Ovary (tissue), 7 donors: ENCODE measurements at regions not wholly inside any gene's neighbourhood (a gene's known extent, or its start where the extent isn't known, plus 50 kb on each side); places are given as distances from the start of the nearest gene placed in this dataset.

Experiments used
- DNase-seq, 5 donors: peaks; one replicate each; pipeline ENCODE4 v3.0.0-alpha.2; 2019 to 2020
- H3K27ac ChIP-seq, 2 donors: fragments of 200-600 bp; one replicate each; pipeline versions ENCODE4 v1.5.1 to v1.8.0; 2019 to 2022
- H3K27me3 ChIP-seq: fragments of 200-600 bp; one replicate; pipeline ENCODE4 v1.8.0; 2022
- H3K36me3 ChIP-seq: fragments of 200-600 bp; sonication (generic); one replicate; pipeline ENCODE4 v1.5.1; 2019
- H3K4me1 ChIP-seq: one replicate; pipeline ENCODE4 v1.8.1; 2013; ENCODE audit warnings: mild to moderate bottlenecking, moderate library complexity; ENCODE audit not compliant: insufficient read depth
- H3K4me3 ChIP-seq: fragments of 200-600 bp; sonication (generic); one replicate; pipeline ENCODE4 v1.5.1; 2017
- H3K9me3 ChIP-seq, 2 donors: fragments of 200-600 bp in 1 of 2; sonication (generic) in 1 of 2; one replicate each; pipeline versions ENCODE4 v1.5.1 to v1.8.1; 2013 to 2019; ENCODE audit warnings: mild to moderate bottlenecking in 1 of 2, moderate library complexity in 1 of 2
- CTCF ChIP-seq, 3 donors: fragments of 450-650 bp in 2 of 3; fragments of 200-600 bp in 1 of 3; IDR thresholded peaks; one replicate each; pipeline versions ENCODE4 v1.5.1 to v1.8.0; 2016 to 2022; ENCODE audit warnings: antibody characterized with exemption in 3 of 3, mild to moderate bottlenecking in 1 of 3
- EP300 ChIP-seq: sonication (generic); formaldehyde crosslinking; IDR thresholded peaks from one replicate; pipeline ENCODE4 v1.6.1; 2017; ENCODE audit warnings: antibody characterized with exemption
- POLR2A ChIP-seq: fragments of 450-650 bp; IDR thresholded peaks from one replicate; pipeline ENCODE4 v1.6.1; 2017; ENCODE audit warnings: antibody characterized with exemption, mild to moderate bottlenecking, moderate library complexity
- WGBS, 3 donors: extraction: QIAGEN DNeasy Blood & Tissue Kit in 1 of 3; methylation state at CpG; one replicate each; pipeline versions ENCODE4 v1.1.5 to v1.1.7; 2013 to 2017; 5-methylcytosine and 5-hydroxymethylcytosine counted together
- intact Hi-C, 4 donors: fragments of 100-400 bp; cut with DNase I; formaldehyde crosslinking; loops; one replicate each; pipeline versions ENCODE4 v1.11.0 to v1.15.1; 2022 to 2023
- donor health status: DM: no; HTN: no; CAD: no; lungs with moderate emphysema.
- donor health status: DM: no; HTN: no; CAD: no.
- donor health status: Bipolar disorder and iron deficiency.
- donor health status: DM: no; HTN: no; CAD: no.
- donor health status: DM: yes; HTN: yes; CAD: no.

- intact Hi-C loops, result no loop called here
These were observed 164.9 kb upstream of the AGTR1 start for GRCh38 chr3:148532774-148533173.

GRCh38 chr3:148534089-148534988 is 163.4 kb upstream of the AGTR1 start:
- no peak for TF ChIP-seq POLR2A
- no peak for TF ChIP-seq EP300
- TF ChIP-seq CTCF (IDR thresholded peaks at IDR 0.05), result no peak
- WGBS, 3 donors, result 82 to 89% (median 89%) methylated on average over 5 of the region's 5 CpGs

More at GRCh38 chr3:148532774-148533173, 164.9 kb upstream of the AGTR1 start:
- 94 to 98% (median 97%) methylated on average over 3 of the region's 3 CpGs for WGBS, 3 donors
- H3K27me3 ChIP-seq, result no peaks in the 10 kb centered on the region
- no peak for DNase-seq
- H3K27ac ChIP-seq, result no peak overlapping the region
- TF ChIP-seq CTCF (IDR thresholded peaks at IDR 0.05) (no peak), EP300 (no peak), POLR2A (no peak)
- no peaks in the 10 kb centered on the region for H3K9me3 ChIP-seq
- no peak overlapping the region for H3K4me3 ChIP-seq
- H3K36me3 ChIP-seq, result no peaks in the 10 kb centered on the region
- no peaks in the 10 kb centered on the region for H3K4me1 ChIP-seq

DNA sequence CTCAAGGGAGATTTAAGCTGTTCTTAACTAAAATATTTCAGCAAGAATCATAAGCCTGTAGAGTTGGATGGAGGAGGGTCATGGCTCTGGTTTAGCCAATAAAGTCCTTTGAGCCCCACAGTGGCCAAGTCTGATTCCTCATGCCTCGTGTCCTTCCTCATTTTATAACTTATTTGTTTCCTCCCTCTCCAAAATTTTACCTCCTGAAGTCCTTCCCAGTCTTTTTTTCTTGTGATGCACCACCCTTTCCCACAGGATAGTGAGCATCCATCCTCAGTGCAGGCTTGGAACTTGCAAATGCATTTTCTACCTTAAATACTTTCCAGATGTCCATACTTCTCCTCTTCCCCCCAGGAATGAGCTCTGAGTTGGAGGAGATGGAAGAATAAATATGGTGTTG is 162.7 kb upstream of the AGTR1 start:
- H3K27ac ChIP-seq, result no peak overlapping the region
- intact Hi-C loops, result no loop called here
- no peaks in the 10 kb centered on the region for H3K36me3 ChIP-seq
- no peak for TF ChIP-seq CTCF (IDR thresholded peaks at IDR 0.05)
- TF ChIP-seq EP300, result no peak
- TF ChIP-seq POLR2A, result no peak
- 79 to 87% (median 85%) methylated on average over 1 of the region's 1 CpG for WGBS, 3 donors
- no peaks in the 10 kb centered on the region for H3K27me3 ChIP-seq
- H3K4me1 ChIP-seq, result no peaks in the 10 kb centered on the region
- H3K9me3 ChIP-seq, result no peaks in the 10 kb centered on the region
- no peak for DNase-seq
- no peak overlapping the region for H3K4me3 ChIP-seq

More at GRCh38 chr3:148534089-148534988, 163.4 kb upstream of the AGTR1 start:
- Histone ChIP-seq H3K4me1 (no peaks in the 10 kb centered on the region), H3K27me3 (no peaks in the 10 kb centered on the region), H3K4me3 (no peak overlapping the region), H3K9me3 (no peaks in the 10 kb centered on the region), H3K36me3 (no peaks in the 10 kb centered on the region), H3K27ac (no peak overlapping the region)
- no peak for DNase-seq
- intact Hi-C loops, result no loop called here

DNA sequence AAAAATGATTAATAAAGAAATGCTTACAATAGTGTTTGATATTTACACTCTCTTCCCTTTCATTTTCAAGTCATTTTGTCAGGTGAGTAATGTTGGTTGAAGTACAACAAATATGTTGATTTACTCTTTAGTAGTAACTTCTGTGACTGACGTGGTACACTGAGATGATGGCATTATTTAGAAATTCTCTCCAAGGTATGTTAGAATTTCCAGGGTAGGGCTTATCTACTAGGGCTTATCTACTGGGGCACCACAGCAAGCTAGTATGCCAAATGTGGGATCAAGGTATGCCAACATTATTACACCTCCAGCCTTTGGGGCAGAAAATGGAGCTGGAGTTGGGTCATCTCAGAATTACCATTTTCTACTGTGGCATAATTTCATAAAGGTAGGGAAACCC is 157.4 kb upstream of the AGTR1 start:
- Histone ChIP-seq H3K36me3 (no peaks in the 10 kb centered on the region), H3K4me1 (no peaks in the 10 kb centered on the region), H3K27me3 (no peaks in the 10 kb centered on the region), H3K4me3 (no peak overlapping the region), H3K27ac (no peak overlapping the region), H3K9me3 (no peaks in the 10 kb centered on the region)
- intact Hi-C loops, result no loop called here
- no peak for DNase-seq
- WGBS, 3 donors, result 76 to 89% (median 79%) methylated on average over 1 of the region's 1 CpG
- TF ChIP-seq CTCF (IDR thresholded peaks at IDR 0.05), result no peak
- no peak for TF ChIP-seq EP300
- no peak for TF ChIP-seq POLR2A
